DOHH2 (cell line): ENCODE measurements at regions not wholly inside any gene's neighbourhood (a gene's known extent, or its start where the extent isn't known, plus 50 kb on each side); places are given as distances from the start of the nearest gene placed in this dataset.

ENCODE experiments used
- CTCF ChIP-seq: fragments of 200-600 bp; sonication (generic); IDR thresholded peaks from one replicate; pipeline ENCODE4 v1.5.1; 2014; ENCODE audit warnings: antibody characterized with exemption, mild to moderate bottlenecking, low read depth, low read length; ENCODE audit not compliant: poor library complexity, severe bottlenecking
- EZH2phosphoT487 ChIP-seq: fragments of 200-600 bp; sonication (generic); IDR thresholded peaks from 2 replicates; pipeline ENCODE4 v1.6.1; 2017; ENCODE audit warnings: borderline replicate concordance, mild to moderate bottlenecking, antibody characterized with exemption, low read length, moderate library complexity, mixed read lengths

GRCh38 chr19:46915386-46915785 is 54.6 kb downstream of the ARHGAP35 start:
- TF ChIP-seq CTCF, result no peak
- TF ChIP-seq EZH2phosphoT487, result no peak
